ENCODE measurements at regions not wholly inside any gene's neighbourhood (a gene's known extent, or its start where the extent isn't known, plus 50 kb on each side); places are given as distances from the start of the nearest gene placed in this dataset.
"Not testable (repeated sequence)": the region's sequence is repeated elsewhere in the genome, so short reads cannot be mapped to it uniquely, and the experiment has no call there.

- H3K9me3 ChIP-seq (ENCODE audit: control insufficient read depth, low read length), result peaks cover 31% of the 10 kb centered on the region
- no peaks in the 10 kb centered on the region for H3K79me1 ChIP-seq (replicated peaks; ENCODE audit: low read length, poor library complexity, severe bottlenecking)
- H3K27ac ChIP-seq (ENCODE audit: low read length, poor library complexity, severe bottlenecking), result no peak overlapping the region
- no peak overlapping the region for H2BK5ac ChIP-seq (ENCODE audit: low read depth, low read length, poor library complexity, severe bottlenecking)
- H3K27me3 ChIP-seq (ENCODE audit: control insufficient read depth in 1 of 2, insufficient read depth in 1 of 2, low read length in 2 of 2), result no peaks in the 10 kb centered on the region
- H3K4me1 ChIP-seq (ENCODE audit: control insufficient read depth, insufficient read depth, low read depth, low read length), result no peaks in the 10 kb centered on the region
- H3K23ac ChIP-seq (ENCODE audit: low read length in 2 of 2), result no peak overlapping the region
- H3K4ac ChIP-seq (ENCODE audit: low read depth in 1 of 2, low read length in 2 of 2), result no peak overlapping the region
- WGBS, result 53% methylated on average over 2 of the region's 2 CpGs
- H2BK120ac ChIP-seq (ENCODE audit: low read depth, low read length), result no peak overlapping the region
- H2AFZ ChIP-seq (ENCODE audit: low read depth, low read length), result no peak overlapping the region
- no peak overlapping the region for H2BK15ac ChIP-seq (ENCODE audit: low read depth, poor library complexity, severe bottlenecking)
- no peak overlapping the region for H3K9ac ChIP-seq (ENCODE audit: low read length)
- DNase-seq, result no peak
- H4K91ac ChIP-seq (ENCODE audit: low read length), result no peak overlapping the region
- no peak overlapping the region for H3K4me3 ChIP-seq (ENCODE audit: insufficient read depth in 1 of 2, low read depth in 1 of 2, low read length in 2 of 2)
- no peak overlapping the region for H2BK12ac ChIP-seq (ENCODE audit: low read length in 2 of 2)
- H4K8ac ChIP-seq (ENCODE audit: low read length), result no peak overlapping the region
- H3K18ac ChIP-seq (ENCODE audit: low read depth in 1 of 2, low read length in 2 of 2), result no peak overlapping the region
- H3K36me3 ChIP-seq (ENCODE audit: control insufficient read depth in 1 of 2, insufficient read depth in 2 of 2, low read depth in 1 of 2, low read length in 2 of 2), result no peaks in the 10 kb centered on the region
- no peak overlapping the region for H3K14ac ChIP-seq (ENCODE audit: low read length in 2 of 2)
- no peak overlapping the region for H3K4me2 ChIP-seq (ENCODE audit: low read length, poor library complexity, severe bottlenecking)
- no peak overlapping the region for H2AK5ac ChIP-seq (ENCODE audit: low read length, severe bottlenecking)
These were observed 249.7 kb upstream of the BTG1 start for GRCh38 chr12:92395322-92395721.

GRCh38 chr12:92394895-92395294 lies 249.2 kb upstream of the BTG1 start:
- no peak overlapping the region for H3K4ac ChIP-seq (ENCODE audit: low read depth in 1 of 2, low read length in 2 of 2)
- no peak overlapping the region for H3K9ac ChIP-seq (ENCODE audit: low read length)
- no peak overlapping the region for H3K4me2 ChIP-seq (ENCODE audit: low read length, poor library complexity, severe bottlenecking)
- no peak overlapping the region for H3K23ac ChIP-seq (ENCODE audit: low read length in 2 of 2)
- H2BK15ac ChIP-seq (ENCODE audit: low read depth, poor library complexity, severe bottlenecking), result no peak overlapping the region
- WGBS, result 95% methylated on average over 1 of the region's 1 CpG
- no peaks in the 10 kb centered on the region for H3K27me3 ChIP-seq (ENCODE audit: control insufficient read depth in 1 of 2, insufficient read depth in 1 of 2, low read length in 2 of 2)
- DNase-seq, result no peak
- no peaks in the 10 kb centered on the region for H3K36me3 ChIP-seq (ENCODE audit: control insufficient read depth in 1 of 2, insufficient read depth in 2 of 2, low read depth in 1 of 2, low read length in 2 of 2)
- H3K4me1 ChIP-seq (ENCODE audit: control insufficient read depth, insufficient read depth, low read depth, low read length), result no peaks in the 10 kb centered on the region
- H3K27ac ChIP-seq (ENCODE audit: low read length, poor library complexity, severe bottlenecking), result no peak overlapping the region
- H3K9me3 ChIP-seq (ENCODE audit: control insufficient read depth, low read length), result peaks cover 31% of the 10 kb centered on the region
- H3K79me1 ChIP-seq (replicated peaks; ENCODE audit: low read length, poor library complexity, severe bottlenecking), result no peaks in the 10 kb centered on the region
- H2AK5ac ChIP-seq (ENCODE audit: low read length, severe bottlenecking), result no peak overlapping the region
- no peak overlapping the region for H4K8ac ChIP-seq (ENCODE audit: low read length)
- H2BK120ac ChIP-seq (ENCODE audit: low read depth, low read length), result no peak overlapping the region
- no peak overlapping the region for H3K18ac ChIP-seq (ENCODE audit: low read depth in 1 of 2, low read length in 2 of 2)
- H2BK12ac ChIP-seq (ENCODE audit: low read length in 2 of 2), result no peak overlapping the region
- no peak overlapping the region for H2AFZ ChIP-seq (ENCODE audit: low read depth, low read length)
- no peak overlapping the region for H3K14ac ChIP-seq (ENCODE audit: low read length in 2 of 2)
- no peak overlapping the region for H4K91ac ChIP-seq (ENCODE audit: low read length)
- no peak overlapping the region for H2BK5ac ChIP-seq (ENCODE audit: low read depth, low read length, poor library complexity, severe bottlenecking)
- H3K4me3 ChIP-seq (ENCODE audit: insufficient read depth in 1 of 2, low read depth in 1 of 2, low read length in 2 of 2), result no peak overlapping the region

GRCh38 chr12:92393504-92393903 lies 247.9 kb upstream of the BTG1 start:
- Histone ChIP-seq H2BK12ac (ENCODE audit: low read length in 2 of 2) (no peak overlapping the region), H3K18ac (ENCODE audit: low read depth in 1 of 2, low read length in 2 of 2) (no peak overlapping the region), H3K79me1 (replicated peaks; ENCODE audit: low read length, poor library complexity, severe bottlenecking) (no peaks in the 10 kb centered on the region), H3K14ac (ENCODE audit: low read length in 2 of 2) (no peak overlapping the region), H3K9me3 (ENCODE audit: control insufficient read depth, low read length) (peaks cover 31% of the 10 kb centered on the region), H3K9ac (ENCODE audit: low read length) (no peak overlapping the region), H2BK15ac (ENCODE audit: low read depth, poor library complexity, severe bottlenecking) (no peak overlapping the region), H3K4ac (ENCODE audit: low read depth in 1 of 2, low read length in 2 of 2) (no peak overlapping the region), H3K4me2 (ENCODE audit: low read length, poor library complexity, severe bottlenecking) (no peak overlapping the region), H3K27me3 (ENCODE audit: control insufficient read depth in 1 of 2, insufficient read depth in 1 of 2, low read length in 2 of 2) (no peaks in the 10 kb centered on the region), H3K23ac (ENCODE audit: low read length in 2 of 2) (no peak overlapping the region), H3K27ac (ENCODE audit: low read length, poor library complexity, severe bottlenecking) (no peak overlapping the region), H2BK120ac (ENCODE audit: low read depth, low read length) (no peak overlapping the region), H3K4me3 (ENCODE audit: insufficient read depth in 1 of 2, low read depth in 1 of 2, low read length in 2 of 2) (no peak overlapping the region), H3K4me1 (ENCODE audit: control insufficient read depth, insufficient read depth, low read depth, low read length) (no peaks in the 10 kb centered on the region), H2AFZ (ENCODE audit: low read depth, low read length) (no peak overlapping the region), H4K91ac (ENCODE audit: low read length) (no peak overlapping the region), H2AK5ac (ENCODE audit: low read length, severe bottlenecking) (no peak overlapping the region), H4K8ac (ENCODE audit: low read length) (no peak overlapping the region), H2BK5ac (ENCODE audit: low read depth, low read length, poor library complexity, severe bottlenecking) (no peak overlapping the region), H3K36me3 (ENCODE audit: control insufficient read depth in 1 of 2, insufficient read depth in 2 of 2, low read depth in 1 of 2, low read length in 2 of 2) (no peaks in the 10 kb centered on the region)
- 98% methylated on average over 7 of the region's 7 CpGs for WGBS
- DNase-seq, result no peak

- H2BK12ac ChIP-seq (ENCODE audit: low read length in 2 of 2); H3K4ac ChIP-seq (ENCODE audit: low read depth in 1 of 2, low read length in 2 of 2); H3K14ac ChIP-seq (ENCODE audit: low read length in 2 of 2); H2AK5ac ChIP-seq (ENCODE audit: low read length, severe bottlenecking); H3K23ac ChIP-seq (ENCODE audit: low read length in 2 of 2); H4K8ac ChIP-seq (ENCODE audit: low read length); H3K79me1 ChIP-seq (replicated peaks; ENCODE audit: low read length, poor library complexity, severe bottlenecking); DNase-seq; H2BK120ac ChIP-seq (ENCODE audit: low read depth, low read length); H3K27ac ChIP-seq (ENCODE audit: low read length, poor library complexity, severe bottlenecking); H3K36me3 ChIP-seq (ENCODE audit: control insufficient read depth in 1 of 2, insufficient read depth in 2 of 2, low read depth in 1 of 2, low read length in 2 of 2); H2BK5ac ChIP-seq (ENCODE audit: low read depth, low read length, poor library complexity, severe bottlenecking); H3K4me1 ChIP-seq (ENCODE audit: control insufficient read depth, insufficient read depth, low read depth, low read length); H3K4me3 ChIP-seq (ENCODE audit: insufficient read depth in 1 of 2, low read depth in 1 of 2, low read length in 2 of 2); H2AFZ ChIP-seq (ENCODE audit: low read depth, low read length); H2BK15ac ChIP-seq (ENCODE audit: low read depth, poor library complexity, severe bottlenecking); H3K27me3 ChIP-seq (ENCODE audit: control insufficient read depth in 1 of 2, insufficient read depth in 1 of 2, low read length in 2 of 2); H3K4me2 ChIP-seq (ENCODE audit: low read length, poor library complexity, severe bottlenecking); H3K9ac ChIP-seq (ENCODE audit: low read length); H4K91ac ChIP-seq (ENCODE audit: low read length); H3K18ac ChIP-seq (ENCODE audit: low read depth in 1 of 2, low read length in 2 of 2): not testable (repeated sequence)
- WGBS, result 67% methylated on average over 1 of the region's 1 CpG
- peaks cover 31% of the 10 kb centered on the region for H3K9me3 ChIP-seq (ENCODE audit: control insufficient read depth, low read length)
These were observed 246.1 kb upstream of the BTG1 start for GRCh38 chr12:92391726-92392125.

Data from mesenchymal stem cell (in vitro differentiated cells and primary cell).